ENCODE measurements at regions not wholly inside any gene's neighbourhood (a gene's known extent, or its start where the extent isn't known, plus 50 kb on each side); places are given as distances from the start of the nearest gene placed in this dataset.

DNA sequence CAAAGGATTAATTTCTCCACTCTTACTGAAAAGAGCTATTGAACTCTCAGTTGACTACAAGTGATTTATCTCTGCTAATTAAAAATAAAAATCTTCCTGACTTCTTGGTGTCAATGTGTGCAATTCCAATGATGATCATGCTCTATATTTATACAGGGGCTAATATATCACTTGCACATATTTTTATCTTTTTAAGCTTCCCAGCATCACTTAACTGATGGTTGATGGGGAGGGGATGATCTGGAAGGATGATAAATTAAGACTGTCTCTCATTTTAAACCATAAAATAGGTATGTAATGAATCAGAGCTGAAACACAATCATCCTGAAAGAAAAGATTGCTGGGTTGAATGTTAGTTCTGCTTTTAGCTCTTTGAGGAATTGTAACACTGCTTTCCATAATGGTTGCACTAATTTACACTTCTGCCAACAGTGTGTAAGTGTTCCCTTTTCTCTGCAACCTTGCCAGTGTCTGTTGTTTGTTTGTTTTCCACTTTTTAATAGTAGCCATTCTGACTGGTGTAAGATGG is 169.6 kb upstream of the ECI2 start:
- TF ChIP-seq CTCF (IDR thresholded peaks at IDR 0.05) (no peak), POLR2A (IDR thresholded peaks at IDR 0.05) (no peak)
